GM21717 (cell line): ENCODE measurements at regions not wholly inside any gene's neighbourhood (a gene's known extent, or its start where the extent isn't known, plus 50 kb on each side); places are given as distances from the start of the nearest gene placed in this dataset.
"Not testable (repeated sequence)": the region's sequence is repeated elsewhere in the genome, so short reads cannot be mapped to it uniquely, and the experiment has no call there.

Source experiments
- ATAC-seq: cut with Tn5 transposase; IDR thresholded peaks from one replicate; pipeline ENCODE4 v1.9.1; 2021; ENCODE audit warnings: mild to moderate bottlenecking, moderate library complexity; ENCODE audit not compliant: unreplicated experiment

GRCh38 chr13:55550624-55551023, 1590.1 kb upstream of the PRR20A start:
- ATAC-seq, result no peak

GRCh38 chr13:55553701-55554100, 1587.0 kb upstream of the PRR20A start:
- no peak for ATAC-seq

- no peak for ATAC-seq
Measured at GRCh38 chr13:55554741-55555140, 1586.0 kb upstream of the PRR20A start.

GRCh38 chr13:55560331-55560730, 1580.4 kb upstream of the PRR20A start:
- ATAC-seq, result no peak

GRCh38 chr13:55563267-55563666, 1577.5 kb upstream of the PRR20A start:
- no peak for ATAC-seq

GRCh38 chr13:55566334-55566733, 1574.4 kb upstream of the PRR20A start:
- no peak for ATAC-seq

GRCh38 chr13:55566779-55567178, 1573.9 kb upstream of the PRR20A start:
- no peak for ATAC-seq

GRCh38 chr13:55567721-55568625, 1572.7 kb upstream of the PRR20A start:
- no peak for ATAC-seq

- no peak for ATAC-seq
Measured at GRCh38 chr13:55569082-55569481, 1571.6 kb upstream of the PRR20A start.

- no peak for ATAC-seq
Measured at GRCh38 chr13:55569514-55569913, 1571.2 kb upstream of the PRR20A start.

GRCh38 chr13:55570371-55570770, 1570.3 kb upstream of the PRR20A start:
- no peak for ATAC-seq

GRCh38 chr13:55571237-55571867, 1569.4 kb upstream of the PRR20A start:
- ATAC-seq, result no peak

- no peak for ATAC-seq
Measured at GRCh38 chr13:55572408-55572807, 1568.3 kb upstream of the PRR20A start.

GRCh38 chr13:55572862-55573261, 1567.9 kb upstream of the PRR20A start:
- no peak for ATAC-seq

- no peak for ATAC-seq
Measured at GRCh38 chr13:55573565-55573964, 1567.2 kb upstream of the PRR20A start.

- no peak for ATAC-seq
Measured at GRCh38 chr13:55576389-55576788, 1564.3 kb upstream of the PRR20A start.

- no peak for ATAC-seq
Measured at GRCh38 chr13:55577082-55577846, 1563.5 kb upstream of the PRR20A start.

GRCh38 chr13:55577847-55578210, 1562.9 kb upstream of the PRR20A start:
- no peak for ATAC-seq

- not testable (repeated sequence) for ATAC-seq
Measured at GRCh38 chr13:55582294-55582693, 1558.4 kb upstream of the PRR20A start.

- no peak for ATAC-seq
Measured at GRCh38 chr13:55583953-55584593, 1556.6 kb upstream of the PRR20A start.

- no peak for ATAC-seq
Measured at GRCh38 chr13:55602784-55603183, 1537.9 kb upstream of the PRR20A start.
